Loucy (cell line): ENCODE measurements at regions not wholly inside any gene's neighbourhood (a gene's known extent, or its start where the extent isn't known, plus 50 kb on each side); places are given as distances from the start of the nearest gene placed in this dataset.

Source experiments
- H2AFZ ChIP-seq: fragments of 200-600 bp; sonication (generic); 2 replicates; pipeline ENCODE4 v1.6.0; 2016; ENCODE audit warnings: antibody characterized with exemption, mild to moderate bottlenecking, low read length, moderate library complexity
- H3F3A ChIP-seq: fragments of 200-600 bp; 2 replicates; pipeline ENCODE4 v1.6.0; 2016; ENCODE audit warnings: antibody characterized with exemption, low read depth, mild to moderate bottlenecking
- H3K27me3 ChIP-seq: fragments of 200-600 bp; sonication (generic); 2 replicates; pipeline ENCODE4 v1.6.1; 2014; ENCODE audit warnings: low read length, mild to moderate bottlenecking; ENCODE audit not compliant: insufficient read depth, poor library complexity, severe bottlenecking
- H3K36me3 ChIP-seq: fragments of 200-600 bp; sonication (generic); 2 replicates; pipeline ENCODE4 v1.6.1; 2016; ENCODE audit warnings: low read length; ENCODE audit not compliant: insufficient read depth
- H3K4me1 ChIP-seq: fragments of 200-600 bp; sonication (generic); 2 replicates; pipeline ENCODE4 v1.5.1; 2014; ENCODE audit warnings: low read length, mild to moderate bottlenecking; ENCODE audit not compliant: insufficient read depth, poor library complexity, severe bottlenecking
- H3K4me2 ChIP-seq: fragments of 200-600 bp; sonication (generic); 2 replicates; pipeline ENCODE4 v1.6.0; 2014; ENCODE audit warnings: antibody characterized with exemption, low read length, low read depth, mild to moderate bottlenecking; ENCODE audit not compliant: poor library complexity, severe bottlenecking
- H3K4me3 ChIP-seq: fragments of 200-600 bp; sonication (generic); 2 replicates; pipeline ENCODE4 v1.5.1; 2014; ENCODE audit warnings: low read length, mild to moderate bottlenecking, mixed read lengths; ENCODE audit not compliant: poor library complexity, severe bottlenecking
- H3K79me2 ChIP-seq: fragments of 200-600 bp; sonication (generic); 2 replicates; pipeline ENCODE4 v1.6.1; 2014; ENCODE audit warnings: low read length; ENCODE audit not compliant: insufficient read depth
- H3K9ac ChIP-seq: fragments of 200-600 bp; sonication (generic); 2 replicates; pipeline ENCODE4 v1.6.0; 2014; ENCODE audit warnings: mild to moderate bottlenecking, low read depth, low read length, moderate library complexity; ENCODE audit not compliant: poor library complexity, severe bottlenecking
- H3K9me2 ChIP-seq: fragments of 200-600 bp; sonication (generic); replicated peaks from 2 replicates; pipeline ENCODE4 v1.6.1; 2016; ENCODE audit warnings: low read depth, low read length, mixed read lengths
- H3K9me3 ChIP-seq: fragments of 200-600 bp; sonication (generic); 2 replicates; pipeline ENCODE4 v1.6.1; 2014; ENCODE audit warnings: mild to moderate bottlenecking, antibody characterized with exemption, low read length, low read depth; ENCODE audit not compliant: insufficient read depth
- H4K20me1 ChIP-seq: fragments of 200-600 bp; sonication (generic); 2 replicates; pipeline ENCODE4 v1.6.0; 2014; ENCODE audit warnings: antibody characterized with exemption, low read length, mild to moderate bottlenecking; ENCODE audit not compliant: insufficient read depth, poor library complexity, severe bottlenecking
- EZH2phosphoT487 ChIP-seq: fragments of 200-600 bp; IDR thresholded peaks from 2 replicates; pipeline ENCODE4 v1.6.1; 2018; ENCODE audit warnings: antibody characterized with exemption, mild to moderate bottlenecking, moderate library complexity, borderline replicate concordance
- TF ChIP-seq, protein P1 (sequence below): fragments of 200-600 bp; sonication (generic); conservative IDR thresholded peaks from 2 replicates; pipeline ENCODE4 v1.5.1; 2014; ENCODE audit warnings: mild to moderate bottlenecking, antibody characterized with exemption, low read length

DNA sequence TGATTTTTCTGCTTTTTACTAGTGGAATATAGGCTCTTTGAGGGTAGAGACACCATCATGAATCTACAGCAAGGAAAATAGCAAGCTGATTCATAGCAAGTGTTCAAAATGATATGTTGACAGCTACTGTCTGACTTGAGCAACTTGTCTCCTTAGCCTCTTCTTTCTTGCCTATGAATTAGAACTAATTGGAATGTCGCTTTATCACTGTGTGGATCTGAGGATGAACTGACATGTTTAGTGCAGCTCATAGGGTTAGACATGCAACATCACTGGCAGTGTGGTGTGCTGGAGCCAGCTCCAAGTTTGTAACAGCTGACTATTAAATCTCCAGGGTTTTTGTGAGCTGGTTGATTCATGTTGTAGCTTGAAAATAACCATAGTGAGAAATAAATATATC, 1068.4 kb downstream of the PCDH18 start:
- no peaks in the 10 kb centered on the region for H3K36me3 ChIP-seq
- H3F3A ChIP-seq: no peaks in the 10 kb centered on the region
- TF ChIP-seq, protein P1, sequence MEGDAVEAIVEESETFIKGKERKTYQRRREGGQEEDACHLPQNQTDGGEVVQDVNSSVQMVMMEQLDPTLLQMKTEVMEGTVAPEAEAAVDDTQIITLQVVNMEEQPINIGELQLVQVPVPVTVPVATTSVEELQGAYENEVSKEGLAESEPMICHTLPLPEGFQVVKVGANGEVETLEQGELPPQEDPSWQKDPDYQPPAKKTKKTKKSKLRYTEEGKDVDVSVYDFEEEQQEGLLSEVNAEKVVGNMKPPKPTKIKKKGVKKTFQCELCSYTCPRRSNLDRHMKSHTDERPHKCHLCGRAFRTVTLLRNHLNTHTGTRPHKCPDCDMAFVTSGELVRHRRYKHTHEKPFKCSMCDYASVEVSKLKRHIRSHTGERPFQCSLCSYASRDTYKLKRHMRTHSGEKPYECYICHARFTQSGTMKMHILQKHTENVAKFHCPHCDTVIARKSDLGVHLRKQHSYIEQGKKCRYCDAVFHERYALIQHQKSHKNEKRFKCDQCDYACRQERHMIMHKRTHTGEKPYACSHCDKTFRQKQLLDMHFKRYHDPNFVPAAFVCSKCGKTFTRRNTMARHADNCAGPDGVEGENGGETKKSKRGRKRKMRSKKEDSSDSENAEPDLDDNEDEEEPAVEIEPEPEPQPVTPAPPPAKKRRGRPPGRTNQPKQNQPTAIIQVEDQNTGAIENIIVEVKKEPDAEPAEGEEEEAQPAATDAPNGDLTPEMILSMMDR: no peak
- TF ChIP-seq EZH2phosphoT487: no peak

DNA sequence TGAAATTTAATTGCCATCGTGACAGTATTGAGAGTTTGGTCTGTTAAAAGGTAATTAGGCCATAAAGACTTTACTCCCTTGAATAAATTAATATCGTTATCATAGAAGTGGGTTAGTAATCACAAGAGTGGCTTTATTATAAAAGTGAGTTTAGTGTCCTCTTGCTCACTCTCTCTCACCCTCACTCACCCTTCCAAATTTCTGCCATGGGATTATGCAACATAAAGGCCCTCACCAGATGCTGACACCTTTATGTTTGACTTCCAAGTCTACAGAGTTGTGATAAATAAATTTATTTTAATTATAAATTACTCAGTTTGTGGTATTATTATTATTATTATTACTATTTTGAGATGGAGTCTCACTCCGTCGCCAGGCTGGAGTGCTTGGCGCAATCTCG, 1070.8 kb downstream of the PCDH18 start:
- TF ChIP-seq, protein P1: no peak
- TF ChIP-seq EZH2phosphoT487: no peak
- Histone ChIP-seq H3K36me3 (no peaks in the 10 kb centered on the region), H3K4me3 (no peak overlapping the region), H3K9me2 (no peaks in the 10 kb centered on the region), H4K20me1 (no peaks in the 10 kb centered on the region), H3K4me2 (no peak overlapping the region), H3K9me3 (no peaks in the 10 kb centered on the region; the same call in 1 of the 2 replicates), H3F3A (no peaks in the 10 kb centered on the region), H3K9ac (no peak overlapping the region), H3K4me1 (no peaks in the 10 kb centered on the region), H3K27me3 (no peaks in the 10 kb centered on the region), H3K79me2 (no peaks in the 10 kb centered on the region), H2AFZ (no peak overlapping the region)

More for the DNA sequence above, 1068.4 kb downstream of the PCDH18 start:
- Histone ChIP-seq H3K4me3 (no peak overlapping the region), H3K79me2 (no peaks in the 10 kb centered on the region), H3K9me2 (no peaks in the 10 kb centered on the region), H2AFZ (no peak overlapping the region), H3K4me1 (no peaks in the 10 kb centered on the region), H3K27me3 (no peaks in the 10 kb centered on the region), H3K9ac (no peak overlapping the region), H4K20me1 (no peaks in the 10 kb centered on the region), H3K4me2 (no peak overlapping the region), H3K9me3 (no peaks in the 10 kb centered on the region)

DNA sequence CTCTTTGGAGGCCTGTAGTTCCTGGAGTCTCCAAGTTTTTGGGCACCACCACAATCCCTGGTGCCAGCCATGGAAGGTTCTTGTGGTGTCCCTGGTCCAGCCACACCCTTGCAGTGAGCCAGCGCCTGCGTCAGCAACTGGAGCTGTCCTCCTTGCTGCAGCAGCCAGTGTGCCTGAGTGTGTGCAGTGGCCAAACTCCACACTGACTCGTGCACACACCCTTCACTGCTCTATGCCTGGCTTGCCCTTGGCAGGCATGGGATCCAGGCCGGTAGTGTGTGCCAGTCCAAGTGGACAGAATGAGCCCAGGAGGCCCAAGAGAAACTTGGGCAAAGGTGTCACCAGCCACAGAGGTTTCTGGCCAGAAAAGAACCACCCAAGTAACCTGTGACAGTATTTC, 1074.0 kb downstream of the PCDH18 start:
- Histone ChIP-seq H3K4me3 (no peak overlapping the region), H3K9me3 (no peaks in the 10 kb centered on the region; the same call in 1 of the 2 replicates), H3K4me2 (no peak overlapping the region), H3K9ac (no peak overlapping the region), H3K36me3 (no peaks in the 10 kb centered on the region), H3F3A (no peaks in the 10 kb centered on the region), H2AFZ (no peak overlapping the region), H3K9me2 (no peaks in the 10 kb centered on the region), H3K4me1 (no peaks in the 10 kb centered on the region), H3K27me3 (no peaks in the 10 kb centered on the region), H3K79me2 (no peaks in the 10 kb centered on the region), H4K20me1 (no peaks in the 10 kb centered on the region)
- TF ChIP-seq, protein P1: no peak
- no peak for TF ChIP-seq EZH2phosphoT487
